ENCODE measurements at regions not wholly inside any gene's neighbourhood (a gene's known extent, or its start where the extent isn't known, plus 50 kb on each side); places are given as distances from the start of the nearest gene placed in this dataset.

DNA sequence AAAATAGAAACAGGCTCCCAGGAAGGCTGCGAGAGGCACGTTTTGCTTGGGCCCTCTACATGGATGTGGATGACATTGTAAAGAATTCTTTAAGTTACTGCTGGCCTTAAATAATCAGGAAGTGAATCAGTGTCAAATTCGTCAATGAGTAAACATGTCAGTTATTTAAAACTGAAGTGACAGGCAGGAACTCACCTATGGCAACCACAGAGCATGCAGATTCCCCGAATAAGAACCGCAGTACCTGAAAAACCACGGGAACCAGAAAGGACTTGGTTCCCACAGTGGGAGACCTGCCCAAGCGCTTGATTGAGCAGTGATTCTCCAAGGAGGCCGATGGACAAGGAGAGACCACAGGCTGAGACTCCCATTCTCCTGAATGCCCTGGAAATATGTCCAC lies 351.2 kb upstream of the AKR1E2 start:
- WGBS, result 73% methylated on average over 8 of the region's 8 CpGs

More for the DNA sequence above, 351.2 kb upstream of the AKR1E2 start:
- Histone ChIP-seq H3K9me3 (ENCODE audit: control insufficient read depth in 4 of 4, low read length in 3 of 4) (no peaks in the 10 kb centered on the region), H3K27me3 (ENCODE audit: control insufficient read depth in 4 of 4, insufficient read depth in 4 of 4, low read length in 3 of 4) (no peaks in the 10 kb centered on the region), H3K4me3 (ENCODE audit: low read depth in 1 of 3, low read length in 3 of 3) (no peak overlapping the region), H3K4me1 (ENCODE audit: control insufficient read depth in 4 of 4, insufficient read depth in 4 of 4, low read length in 3 of 4) (no peaks in the 10 kb centered on the region), H3K36me3 (ENCODE audit: control insufficient read depth in 4 of 4, insufficient read depth in 3 of 4, low read depth in 1 of 4, low read length in 3 of 4) (no peaks in the 10 kb centered on the region), H3K27ac (ENCODE audit: low read depth in 1 of 2, low read length in 2 of 2) (no peak overlapping the region), H3K9ac (ENCODE audit: low read depth in 1 of 2, low read length in 2 of 2) (no peak overlapping the region)
- no peak for TF ChIP-seq YY1 (IDR thresholded peaks at IDR 0.05)
- no peak for TF ChIP-seq RAD21 (IDR thresholded peaks at IDR 0.05)
- no peak for TF ChIP-seq MAX (IDR thresholded peaks at IDR 0.05)
- TF ChIP-seq GABPA (IDR thresholded peaks at IDR 0.05 in 1 of 2, conservative IDR thresholded peaks at IDR 0.05 in 1 of 2), result no peak
- no peak for TF ChIP-seq HNF4G (IDR thresholded peaks at IDR 0.05)
- TF ChIP-seq, protein P1, sequence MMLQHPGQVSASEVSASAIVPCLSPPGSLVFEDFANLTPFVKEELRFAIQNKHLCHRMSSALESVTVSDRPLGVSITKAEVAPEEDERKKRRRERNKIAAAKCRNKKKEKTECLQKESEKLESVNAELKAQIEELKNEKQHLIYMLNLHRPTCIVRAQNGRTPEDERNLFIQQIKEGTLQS (IDR thresholded peaks at IDR 0.05), result no peak
- no peak for TF ChIP-seq SP1 (IDR thresholded peaks at IDR 0.05)
- no peak for TF ChIP-seq REST (IDR thresholded peaks at IDR 0.05)
- no peak for TF ChIP-seq FOXA2 (IDR thresholded peaks at IDR 0.05)
- TF ChIP-seq EGR1 (IDR thresholded peaks at IDR 0.05; ENCODE audit: low read depth in 2 of 2), result no peak
- TF ChIP-seq RXRA (IDR thresholded peaks at IDR 0.05), result no peak
- TF ChIP-seq HNF4A (conservative IDR thresholded peaks at IDR 0.05), result no peak
- TF ChIP-seq NR2F2 (IDR thresholded peaks at IDR 0.05), result no peak
- TF ChIP-seq, protein P2, sequence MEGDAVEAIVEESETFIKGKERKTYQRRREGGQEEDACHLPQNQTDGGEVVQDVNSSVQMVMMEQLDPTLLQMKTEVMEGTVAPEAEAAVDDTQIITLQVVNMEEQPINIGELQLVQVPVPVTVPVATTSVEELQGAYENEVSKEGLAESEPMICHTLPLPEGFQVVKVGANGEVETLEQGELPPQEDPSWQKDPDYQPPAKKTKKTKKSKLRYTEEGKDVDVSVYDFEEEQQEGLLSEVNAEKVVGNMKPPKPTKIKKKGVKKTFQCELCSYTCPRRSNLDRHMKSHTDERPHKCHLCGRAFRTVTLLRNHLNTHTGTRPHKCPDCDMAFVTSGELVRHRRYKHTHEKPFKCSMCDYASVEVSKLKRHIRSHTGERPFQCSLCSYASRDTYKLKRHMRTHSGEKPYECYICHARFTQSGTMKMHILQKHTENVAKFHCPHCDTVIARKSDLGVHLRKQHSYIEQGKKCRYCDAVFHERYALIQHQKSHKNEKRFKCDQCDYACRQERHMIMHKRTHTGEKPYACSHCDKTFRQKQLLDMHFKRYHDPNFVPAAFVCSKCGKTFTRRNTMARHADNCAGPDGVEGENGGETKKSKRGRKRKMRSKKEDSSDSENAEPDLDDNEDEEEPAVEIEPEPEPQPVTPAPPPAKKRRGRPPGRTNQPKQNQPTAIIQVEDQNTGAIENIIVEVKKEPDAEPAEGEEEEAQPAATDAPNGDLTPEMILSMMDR (IDR thresholded peaks at IDR 0.05; ENCODE audit: low read depth, low read length, missing input control), result no peak
- no peak for TF ChIP-seq ZBTB33 (IDR thresholded peaks at IDR 0.05)
- no peak for TF ChIP-seq FOXA1 (IDR thresholded peaks at IDR 0.05)
- no peak for DNase-seq (ENCODE audit: low spot score)

Data from liver (tissue), 8 donors.